Uterus (tissue), 3 donors: ENCODE measurements at regions not wholly inside any gene's neighbourhood (a gene's known extent, or its start where the extent isn't known, plus 50 kb on each side); places are given as distances from the start of the nearest gene placed in this dataset.
A peak's percentile ranks its signal among the peaks of the same experiment; 100 is the strongest.
"Not testable (repeated sequence)": the region's sequence is repeated elsewhere in the genome, so short reads cannot be mapped to it uniquely, and the experiment has no call there.

ENCODE experiments used
- DNase-seq, 2 donors: peaks; one replicate each; pipeline ENCODE4 v3.0.0-alpha.2; 2019 to 2020
- H3K27ac ChIP-seq, 2 donors: fragments of 200-600 bp; sonication (generic); 1 replicate in 1 of 2; 2 replicates in 1 of 2; pipeline ENCODE4 v1.5.1; 2016 to 2018
- H3K27me3 ChIP-seq, 2 donors: fragments of 200-600 bp; sonication (generic); one replicate each; pipeline ENCODE4 v1.5.1; 2018 to 2019; ENCODE audit warnings: control low read depth in 1 of 2
- H3K36me3 ChIP-seq, 2 donors: fragments of 200-600 bp; sonication (generic); one replicate each; pipeline ENCODE4 v1.5.1; 2019; ENCODE audit warnings: control low read depth in 1 of 2
- H3K4me1 ChIP-seq, 2 donors: fragments of 200-600 bp; sonication (generic); one replicate each; pipeline ENCODE4 v1.5.1; 2018 to 2019; ENCODE audit warnings: control low read depth in 1 of 2
- H3K4me3 ChIP-seq, 2 donors: fragments of 200-600 bp; sonication (generic); 1 replicate in 1 of 2; 2 replicates in 1 of 2; pipeline ENCODE4 v1.5.1; 2018 to 2019; ENCODE audit warnings: mild to moderate bottlenecking in 1 of 2
- H3K9me3 ChIP-seq, 2 donors: fragments of 200-600 bp; sonication (generic); one replicate each; pipeline ENCODE4 v1.5.1; 2019; ENCODE audit warnings: control low read depth in 1 of 2
- CTCF ChIP-seq, 4 experiments: fragments of 200-600 bp in 2 of 4; fragments of 450-650 bp in 2 of 4; sonication (generic) in 2 of 4; IDR thresholded peaks; one replicate each; pipeline ENCODE4 v1.5.1; 2016 to 2019; ENCODE audit warnings: antibody characterized with exemption in 4 of 4, mild to moderate bottlenecking in 2 of 4, moderate library complexity in 1 of 4
- POLR2A ChIP-seq, 2 donors: fragments of 450-650 bp; IDR thresholded peaks; one replicate each; pipeline ENCODE4 v1.6.1; 2016; ENCODE audit warnings: antibody characterized with exemption in 2 of 2, mild to moderate bottlenecking in 1 of 2, moderate library complexity in 1 of 2
- intact Hi-C: fragments of 100-400 bp; cut with DNase I; formaldehyde crosslinking; loops from one replicate; pipeline ENCODE4 v1.15.1; 2023; ENCODE audit warnings: low total_unique reads
- donor health status: DM: yes; HTN: yes; CAD: no.

GRCh38 chr6:156193381-156193780 lies 583.8 kb upstream of the ARID1B start:
- Histone ChIP-seq H3K4me3 (no peak overlapping the region), H3K4me1 (no peaks in the 10 kb centered on the region), H3K27ac (no peak overlapping the region), H3K9me3 (no peaks in the 10 kb centered on the region), H3K27me3 (no peaks in the 10 kb centered on the region), H3K36me3 (no peaks in the 10 kb centered on the region)
- intact Hi-C loops, result no loop called here
- no peak for TF ChIP-seq POLR2A (IDR thresholded peaks at IDR 0.05)
- no peak for TF ChIP-seq CTCF (IDR thresholded peaks at IDR 0.05)
- DNase-seq, result no peak

- no peak overlapping the region for H3K27ac ChIP-seq
- H3K36me3 ChIP-seq, result no peaks in the 10 kb centered on the region
- no peaks in the 10 kb centered on the region for H3K9me3 ChIP-seq
- no peak overlapping the region for H3K4me3 ChIP-seq
- DNase-seq, result no peak
- no peaks in the 10 kb centered on the region for H3K4me1 ChIP-seq
- no peak for TF ChIP-seq CTCF (IDR thresholded peaks at IDR 0.05)
- no peak for TF ChIP-seq POLR2A (IDR thresholded peaks at IDR 0.05)
- no peaks in the 10 kb centered on the region for H3K27me3 ChIP-seq
- intact Hi-C loops, result no loop called here
Measured at GRCh38 chr6:156191895-156192294, 585.3 kb upstream of the ARID1B start.

GRCh38 chr6:156191390-156191789 lies 585.8 kb upstream of the ARID1B start:
- H3K27me3 ChIP-seq, intact Hi-C loops, DNase-seq: not testable (repeated sequence)

GRCh38 chr6:156190270-156190669 lies 586.9 kb upstream of the ARID1B start:
- Histone ChIP-seq H3K4me1 (no peaks in the 10 kb centered on the region), H3K36me3 (no peaks in the 10 kb centered on the region), H3K4me3 (no peak overlapping the region), H3K27ac (no peak overlapping the region), H3K27me3 (no peaks in the 10 kb centered on the region), H3K9me3 (no peaks in the 10 kb centered on the region)
- DNase-seq, result peak in 1 of 2 donors; percentile 15
- no peak for TF ChIP-seq POLR2A (IDR thresholded peaks at IDR 0.05)
- no peak for TF ChIP-seq CTCF (IDR thresholded peaks at IDR 0.05)
- intact Hi-C loops, result no loop called here

More at GRCh38 chr6:156191390-156191789, 585.8 kb upstream of the ARID1B start:
- not testable (repeated sequence) for H3K4me3 ChIP-seq, H3K4me1 ChIP-seq, H3K36me3 ChIP-seq, H3K9me3 ChIP-seq, H3K27ac ChIP-seq

GRCh38 chr6:156189714-156190113 lies 587.5 kb upstream of the ARID1B start:
- H3K27ac ChIP-seq, result no peak overlapping the region
- intact Hi-C loops, result no loop called here

More at GRCh38 chr6:156189714-156190113, 587.5 kb upstream of the ARID1B start:
- H3K4me3 ChIP-seq, result no peak overlapping the region
- no peak for DNase-seq
- no peaks in the 10 kb centered on the region for H3K4me1 ChIP-seq
- TF ChIP-seq POLR2A (IDR thresholded peaks at IDR 0.05) (no peak), CTCF (IDR thresholded peaks at IDR 0.05) (no peak)
- no peaks in the 10 kb centered on the region for H3K9me3 ChIP-seq
- H3K27me3 ChIP-seq, result no peaks in the 10 kb centered on the region
- H3K36me3 ChIP-seq, result no peaks in the 10 kb centered on the region
